HG03097 (cell line): ENCODE measurements at regions not wholly inside any gene's neighbourhood (a gene's known extent, or its start where the extent isn't known, plus 50 kb on each side); places are given as distances from the start of the nearest gene placed in this dataset.

Experiments used
- ATAC-seq: cut with Tn5 transposase; IDR thresholded peaks from one replicate; pipeline ENCODE4 v1.9.1; 2021; ENCODE audit not compliant: unreplicated experiment, low FRiP score

- no peak for ATAC-seq
Measured at GRCh38 chr11:11021563-11021962, 163.7 kb upstream of the ZBED5 start.

- ATAC-seq: no peak
Measured at GRCh38 chr11:11020747-11021149, 162.9 kb upstream of the ZBED5 start.

- ATAC-seq: no peak
Measured at GRCh38 chr11:11020219-11020726, 162.4 kb upstream of the ZBED5 start.

GRCh38 chr11:11016943-11017342 is 159.1 kb upstream of the ZBED5 start:
- ATAC-seq: no peak

- ATAC-seq: no peak
Measured at GRCh38 chr11:11016068-11016467, 158.2 kb upstream of the ZBED5 start.

- no peak for ATAC-seq
Measured at GRCh38 chr11:11011617-11012016, 153.8 kb upstream of the ZBED5 start.

- no peak for ATAC-seq
Measured at GRCh38 chr11:11010624-11011127, 152.8 kb upstream of the ZBED5 start.

- ATAC-seq: no peak
Measured at GRCh38 chr11:11009179-11009578, 151.3 kb upstream of the ZBED5 start.

- no peak for ATAC-seq
Measured at GRCh38 chr11:11004069-11004468, 146.2 kb upstream of the ZBED5 start.

- ATAC-seq: no peak
Measured at GRCh38 chr11:11003226-11003625, 145.4 kb upstream of the ZBED5 start.

- no peak for ATAC-seq
Measured at GRCh38 chr11:11000579-11001283, 142.9 kb upstream of the ZBED5 start.

- no peak for ATAC-seq
Measured at GRCh38 chr11:10998674-10999073, 140.8 kb upstream of the ZBED5 start.

GRCh38 chr11:10996678-10997077 is 138.8 kb upstream of the ZBED5 start:
- no peak for ATAC-seq

- no peak for ATAC-seq
Measured at GRCh38 chr11:10993640-10994039, 135.8 kb upstream of the ZBED5 start.

- no peak for ATAC-seq
Measured at GRCh38 chr11:10993186-10993585, 135.3 kb upstream of the ZBED5 start.

GRCh38 chr11:10991393-10991792 is 133.5 kb upstream of the ZBED5 start:
- no peak for ATAC-seq

- no peak for ATAC-seq
Measured at GRCh38 chr11:10990637-10991193, 132.9 kb upstream of the ZBED5 start.

GRCh38 chr11:10990160-10990559 is 132.3 kb upstream of the ZBED5 start:
- ATAC-seq: no peak

- no peak for ATAC-seq
Measured at GRCh38 chr11:10986006-10986405, 128.2 kb upstream of the ZBED5 start.

GRCh38 chr11:10984742-10985141 is 126.9 kb upstream of the ZBED5 start:
- ATAC-seq: no peak

GRCh38 chr11:10984250-10984649 is 126.4 kb upstream of the ZBED5 start:
- ATAC-seq: no peak
